Panc1 (cell line): ENCODE measurements at regions not wholly inside any gene's neighbourhood (a gene's known extent, or its start where the extent isn't known, plus 50 kb on each side); places are given as distances from the start of the nearest gene placed in this dataset.

ENCODE experiments used
- ATAC-seq: fragments of 200-7000 bp; cut with Tn5 transposase; 2 replicates; pipeline ENCODE4 v1.9.1; 2020; ENCODE audit warnings: mild to moderate bottlenecking, moderate library complexity
- BruUV-seq: library from RNA; stranded (reverse); fragments of 400-500 nt; replicated peaks from 2 replicates; lab custom pipeline; 2021; lab: Mats Ljungman, UMichigan
- CTCF ChIA-PET: fragments of 300-600 bp; sonication (Branson Sonifier 250); formaldehyde crosslinking; loops from one replicate; lab custom pipeline; 2022; ENCODE audit warnings: antibody characterized with exemption; lab: Charles Lee
- POLR2A ChIA-PET: fragments of 300-600 bp; sonication (Branson Sonifier 250); formaldehyde crosslinking; loops from one replicate; lab custom pipeline; 2022; ENCODE audit warnings: antibody characterized with exemption; lab: Charles Lee
- DNase-seq: peaks from one replicate; pipeline ENCODE4 v3.0.0-alpha.2; 2010; ENCODE audit warnings: low read depth, low spot score
- H3K27ac ChIP-seq: 2 replicates; pipeline ENCODE4 v1.5.1; 2011; ENCODE audit warnings: mild to moderate bottlenecking, low read length, inconsistent platforms
- H3K27me3 ChIP-seq: fragments of 200-500 bp; sonication (Bioruptor generic); 2 replicates; pipeline ENCODE4 v1.6.0; 2014; ENCODE audit warnings: low read length, inconsistent platforms; ENCODE audit not compliant: control insufficient read depth, insufficient read depth
- H3K36me3 ChIP-seq: fragments of 200-500 bp; sonication (Bioruptor generic); 2 replicates; pipeline ENCODE4 v1.5.1; 2014; ENCODE audit warnings: inconsistent platforms, mild to moderate bottlenecking, low read length, moderate library complexity; ENCODE audit not compliant: control insufficient read depth, insufficient read depth
- H3K4me1 ChIP-seq: 2 replicates; pipeline ENCODE4 v1.5.1; 2011; ENCODE audit warnings: inconsistent platforms, mild to moderate bottlenecking, low read length, moderate library complexity; ENCODE audit not compliant: control insufficient read depth, insufficient read depth
- H3K4me3 ChIP-seq, 2 experiments: 2 replicates each; pipeline ENCODE4 v1.5.1; 2011 to 2012; ENCODE audit warnings: low read depth in 2 of 2, low read length in 2 of 2, mild to moderate bottlenecking in 2 of 2, inconsistent platforms in 1 of 2, moderate library complexity in 1 of 2
- H3K9me3 ChIP-seq: fragments of 200-500 bp; sonication (Bioruptor generic); 2 replicates; pipeline ENCODE4 v1.5.1; 2014; ENCODE audit warnings: low read depth, mild to moderate bottlenecking, inconsistent platforms, low read length, moderate library complexity; ENCODE audit not compliant: control insufficient read depth, insufficient read depth
- POLR2AphosphoS5 ChIP-seq: IDR thresholded peaks from 2 replicates; pipeline ENCODE4 v1.6.1; 2012; ENCODE audit warnings: mild to moderate bottlenecking, low read depth, low read length, moderate library complexity
- SIN3A ChIP-seq: IDR thresholded peaks from 2 replicates; pipeline ENCODE4 v1.6.1; 2012; ENCODE audit warnings: low read depth, mild to moderate bottlenecking, low read length, moderate library complexity, borderline replicate concordance; ENCODE audit not compliant: insufficient read depth
- TCF7L2 ChIP-seq: IDR thresholded peaks from 2 replicates; pipeline ENCODE4 v1.6.1; 2011; ENCODE audit warnings: mild to moderate bottlenecking, low read depth, low read length, inconsistent platforms
- in situ Hi-C: cut with HindIII; loops from 2 replicates; pipeline ENCODE4 v1.10.0; 2016; ENCODE audit warnings: low sequenced_read_pairs, low pct_unique_long_range_greater_than_20kb
- intact Hi-C: fragments of 100-400 bp; cut with micrococcal nuclease; formaldehyde crosslinking; loops from one replicate; pipeline ENCODE4 v1.10.0; 2022; ENCODE audit not compliant: unreplicated experiment
- TF ChIP-seq, protein P1 (sequence below), 2 experiments: IDR thresholded peaks; 2 replicates each; pipeline ENCODE4 v1.6.1; 2011 to 2012; ENCODE audit warnings: low read depth in 2 of 2, control low read depth in 1 of 2, low read length in 1 of 2, mild to moderate bottlenecking in 1 of 2, moderate library complexity in 1 of 2; ENCODE audit not compliant: insufficient read depth in 1 of 2
- TF ChIP-seq, protein P2 (sequence below): fragments of 450-650 bp; IDR thresholded peaks from 2 replicates; pipeline ENCODE4 v1.5.1; 2017; ENCODE audit warnings: mild to moderate bottlenecking

DNA sequence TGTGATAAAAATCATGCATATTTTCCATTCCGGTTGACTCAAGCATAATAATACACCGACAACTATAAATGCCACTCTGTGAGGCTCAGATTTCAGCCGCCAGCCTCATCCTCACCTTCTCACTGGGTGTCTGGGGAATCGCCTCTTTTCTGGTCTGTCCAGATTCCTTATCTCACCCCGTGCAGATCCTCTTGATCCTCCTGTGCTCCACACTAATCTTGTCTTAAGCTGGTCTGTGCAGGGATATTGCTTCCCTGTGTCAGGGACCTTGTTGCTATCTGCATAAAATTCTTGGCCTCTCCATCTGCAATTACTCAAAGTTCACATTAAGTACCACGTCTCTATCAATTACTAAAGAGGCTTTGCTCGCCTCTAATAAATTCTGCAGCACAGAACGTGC is 116.6 kb upstream of the SPACA7 start:
- POLR2A ChIA-PET: no interaction called here
- Histone ChIP-seq H3K4me1 (no peaks in the 10 kb centered on the region), H3K4me3 (no peak overlapping the region), H3K27ac (no peak overlapping the region), H3K27me3 (peaks cover 2% of the 10 kb centered on the region; the same call in 1 of the 2 replicates), H3K36me3 (no peaks in the 10 kb centered on the region), H3K9me3 (no peaks in the 10 kb centered on the region)
- TF ChIP-seq SIN3A: no peak
- DNase-seq (no peak), ATAC-seq (no peak)
- intact Hi-C loops: no loop called here
- CTCF ChIA-PET: no interaction called here
- no TSS peak for BruUV-seq
- in situ Hi-C loops: no loop called here

DNA sequence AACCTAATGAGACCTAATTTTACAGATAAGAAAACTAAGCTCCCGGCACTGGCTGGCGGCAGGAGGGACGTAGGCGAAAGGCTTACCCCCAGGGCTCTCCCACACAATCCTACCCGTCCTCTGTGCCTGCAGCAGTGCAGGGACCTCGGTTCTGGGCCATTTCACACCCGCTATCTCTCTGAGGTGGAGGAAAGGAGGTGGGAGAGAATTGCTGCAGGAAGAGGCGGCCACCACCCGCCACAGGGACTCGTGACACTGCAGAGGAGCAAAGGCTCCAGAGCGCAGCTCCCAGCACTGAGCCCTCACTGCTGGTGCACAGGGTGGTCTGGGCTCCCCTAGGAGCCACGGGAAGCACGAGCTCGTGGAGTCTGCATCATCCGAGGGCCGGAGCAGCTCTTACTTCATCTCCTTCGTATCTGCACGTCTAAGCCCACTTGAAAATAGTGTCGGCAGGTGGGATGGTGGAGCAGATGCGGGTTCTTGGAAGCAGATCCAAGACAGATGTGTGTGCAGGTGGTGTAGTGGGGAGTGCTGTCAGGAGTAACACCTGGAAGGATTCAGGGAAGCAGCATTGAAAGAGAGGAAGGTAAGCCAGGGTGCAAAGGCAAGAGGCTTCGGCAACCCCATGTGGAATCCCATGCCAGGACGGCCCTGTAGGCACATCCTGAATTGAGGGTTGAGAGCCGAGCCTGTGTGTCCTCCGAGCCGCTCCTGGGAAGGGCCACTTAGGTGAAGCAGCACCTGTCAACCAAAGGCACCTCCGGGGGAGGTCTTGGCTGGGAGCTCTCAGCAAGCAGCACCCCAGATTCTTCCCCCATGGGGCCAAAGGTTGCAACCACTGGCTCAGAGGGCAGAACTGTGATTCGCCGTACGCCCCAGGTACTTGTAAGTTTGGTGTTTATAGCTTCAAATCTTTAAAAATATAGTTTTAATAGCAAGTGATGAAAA is 115.8 kb upstream of the SPACA7 start:
- no peaks in the 10 kb centered on the region for H3K4me1 ChIP-seq
- no peaks in the 10 kb centered on the region for H3K9me3 ChIP-seq
- BruUV-seq: no TSS peak
- no peaks in the 10 kb centered on the region for H3K36me3 ChIP-seq
- ChIA-PET CTCF (no interaction called here), POLR2A (no interaction called here)
- DNase-seq (no peak), ATAC-seq (no peak)
- TF ChIP-seq SIN3A (no peak), POLR2AphosphoS5 (no peak), TCF7L2 (no peak)
- TF ChIP-seq, protein P1, sequence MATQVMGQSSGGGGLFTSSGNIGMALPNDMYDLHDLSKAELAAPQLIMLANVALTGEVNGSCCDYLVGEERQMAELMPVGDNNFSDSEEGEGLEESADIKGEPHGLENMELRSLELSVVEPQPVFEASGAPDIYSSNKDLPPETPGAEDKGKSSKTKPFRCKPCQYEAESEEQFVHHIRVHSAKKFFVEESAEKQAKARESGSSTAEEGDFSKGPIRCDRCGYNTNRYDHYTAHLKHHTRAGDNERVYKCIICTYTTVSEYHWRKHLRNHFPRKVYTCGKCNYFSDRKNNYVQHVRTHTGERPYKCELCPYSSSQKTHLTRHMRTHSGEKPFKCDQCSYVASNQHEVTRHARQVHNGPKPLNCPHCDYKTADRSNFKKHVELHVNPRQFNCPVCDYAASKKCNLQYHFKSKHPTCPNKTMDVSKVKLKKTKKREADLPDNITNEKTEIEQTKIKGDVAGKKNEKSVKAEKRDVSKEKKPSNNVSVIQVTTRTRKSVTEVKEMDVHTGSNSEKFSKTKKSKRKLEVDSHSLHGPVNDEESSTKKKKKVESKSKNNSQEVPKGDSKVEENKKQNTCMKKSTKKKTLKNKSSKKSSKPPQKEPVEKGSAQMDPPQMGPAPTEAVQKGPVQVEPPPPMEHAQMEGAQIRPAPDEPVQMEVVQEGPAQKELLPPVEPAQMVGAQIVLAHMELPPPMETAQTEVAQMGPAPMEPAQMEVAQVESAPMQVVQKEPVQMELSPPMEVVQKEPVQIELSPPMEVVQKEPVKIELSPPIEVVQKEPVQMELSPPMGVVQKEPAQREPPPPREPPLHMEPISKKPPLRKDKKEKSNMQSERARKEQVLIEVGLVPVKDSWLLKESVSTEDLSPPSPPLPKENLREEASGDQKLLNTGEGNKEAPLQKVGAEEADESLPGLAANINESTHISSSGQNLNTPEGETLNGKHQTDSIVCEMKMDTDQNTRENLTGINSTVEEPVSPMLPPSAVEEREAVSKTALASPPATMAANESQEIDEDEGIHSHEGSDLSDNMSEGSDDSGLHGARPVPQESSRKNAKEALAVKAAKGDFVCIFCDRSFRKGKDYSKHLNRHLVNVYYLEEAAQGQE (IDR thresholded peaks at IDR 0.05; ENCODE audit: insufficient read depth in 1 of 2, low read depth in 2 of 2, low read length in 1 of 2): no peak
- TF ChIP-seq, protein P2, sequence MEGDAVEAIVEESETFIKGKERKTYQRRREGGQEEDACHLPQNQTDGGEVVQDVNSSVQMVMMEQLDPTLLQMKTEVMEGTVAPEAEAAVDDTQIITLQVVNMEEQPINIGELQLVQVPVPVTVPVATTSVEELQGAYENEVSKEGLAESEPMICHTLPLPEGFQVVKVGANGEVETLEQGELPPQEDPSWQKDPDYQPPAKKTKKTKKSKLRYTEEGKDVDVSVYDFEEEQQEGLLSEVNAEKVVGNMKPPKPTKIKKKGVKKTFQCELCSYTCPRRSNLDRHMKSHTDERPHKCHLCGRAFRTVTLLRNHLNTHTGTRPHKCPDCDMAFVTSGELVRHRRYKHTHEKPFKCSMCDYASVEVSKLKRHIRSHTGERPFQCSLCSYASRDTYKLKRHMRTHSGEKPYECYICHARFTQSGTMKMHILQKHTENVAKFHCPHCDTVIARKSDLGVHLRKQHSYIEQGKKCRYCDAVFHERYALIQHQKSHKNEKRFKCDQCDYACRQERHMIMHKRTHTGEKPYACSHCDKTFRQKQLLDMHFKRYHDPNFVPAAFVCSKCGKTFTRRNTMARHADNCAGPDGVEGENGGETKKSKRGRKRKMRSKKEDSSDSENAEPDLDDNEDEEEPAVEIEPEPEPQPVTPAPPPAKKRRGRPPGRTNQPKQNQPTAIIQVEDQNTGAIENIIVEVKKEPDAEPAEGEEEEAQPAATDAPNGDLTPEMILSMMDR: no peak
- in situ Hi-C loops: no loop called here
- intact Hi-C loops: no loop called here
- no peak overlapping the region for H3K27ac ChIP-seq
- peaks cover 2% of the 10 kb centered on the region; the same call in 1 of the 2 replicates for H3K27me3 ChIP-seq
- no peak overlapping the region for H3K4me3 ChIP-seq

DNA sequence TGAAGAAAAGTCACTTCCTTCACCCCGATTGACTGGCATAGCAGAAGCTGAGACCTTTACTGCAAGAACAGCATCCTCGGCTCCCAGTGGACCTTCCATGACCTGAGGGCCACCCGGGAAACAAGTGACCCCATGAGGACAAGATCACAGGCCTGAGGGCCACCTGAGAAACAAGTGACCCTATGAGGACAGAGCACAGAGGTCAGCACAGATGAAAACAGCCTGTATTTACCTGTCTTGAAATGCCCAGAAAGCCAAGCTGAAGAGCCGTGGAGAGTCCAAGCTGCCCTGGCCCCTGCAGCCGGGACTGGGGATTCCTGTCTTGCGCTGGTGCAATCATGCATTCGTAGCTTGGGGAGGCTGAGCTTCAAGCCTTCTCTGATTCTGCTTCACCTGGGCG is 114.2 kb upstream of the SPACA7 start:
- no peaks in the 10 kb centered on the region for H3K9me3 ChIP-seq
- in situ Hi-C loops: no loop called here
- no peak for DNase-seq
- H3K27me3 ChIP-seq: no peaks in the 10 kb centered on the region; the same call in 1 of the 2 replicates
- no peak for ATAC-seq
- no peak overlapping the region for H3K27ac ChIP-seq
- intact Hi-C loops: no loop called here
- no TSS peak for BruUV-seq
- TF ChIP-seq, protein P2: no peak
- TF ChIP-seq POLR2AphosphoS5 (no peak), SIN3A (no peak), TCF7L2 (no peak)
- TF ChIP-seq, protein P1 (IDR thresholded peaks at IDR 0.05; ENCODE audit: insufficient read depth in 1 of 2, low read depth in 2 of 2, low read length in 1 of 2): no peak
- CTCF ChIA-PET: no interaction called here
- POLR2A ChIA-PET: no interaction called here
- H3K36me3 ChIP-seq: no peaks in the 10 kb centered on the region
- no peaks in the 10 kb centered on the region for H3K4me1 ChIP-seq
- no peak overlapping the region for H3K4me3 ChIP-seq
